ENCODE measurements at regions not wholly inside any gene's neighbourhood (a gene's known extent, or its start where the extent isn't known, plus 50 kb on each side); places are given as distances from the start of the nearest gene placed in this dataset.
A peak's percentile ranks its signal among the peaks of the same experiment; 100 is the strongest.

DNA sequence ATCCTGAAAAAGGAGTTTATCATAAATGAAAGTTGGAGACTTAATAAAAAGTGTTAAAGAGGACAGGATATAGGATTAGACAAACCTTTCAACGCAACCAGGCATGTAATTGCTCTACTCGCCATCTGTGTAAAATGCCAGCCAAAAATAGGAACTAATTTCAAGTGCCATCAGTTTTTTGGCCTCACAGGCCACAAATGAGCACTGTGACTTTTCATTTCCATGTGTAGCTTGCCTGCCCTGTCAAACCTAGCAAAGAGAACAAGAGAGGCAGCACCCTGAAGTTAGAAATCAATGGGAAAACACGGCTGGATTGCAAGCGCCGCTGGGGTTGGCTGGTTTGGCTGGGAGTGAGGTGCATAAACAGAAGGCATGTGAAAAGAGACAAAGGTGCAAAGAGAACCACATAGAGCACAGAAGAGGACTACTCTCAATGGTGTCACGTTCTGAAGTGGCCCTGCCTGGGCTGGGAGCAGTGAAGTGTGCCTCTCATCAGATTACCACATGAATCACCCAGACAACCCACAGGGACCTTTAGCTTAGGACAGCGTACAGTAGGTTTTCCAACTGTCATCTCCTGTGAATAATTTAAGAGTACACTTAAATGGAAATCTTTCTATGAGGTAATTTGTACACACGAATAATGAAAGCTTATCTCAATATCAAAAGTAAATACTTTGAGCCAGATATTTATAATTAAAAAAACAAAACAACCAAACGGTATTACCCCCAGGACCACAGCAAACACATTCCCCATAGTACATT, 78.0 kb upstream of the NHSL1 start:
- DNase-seq (ENCODE audit: low read depth in 2 of 2): no peak

DNA sequence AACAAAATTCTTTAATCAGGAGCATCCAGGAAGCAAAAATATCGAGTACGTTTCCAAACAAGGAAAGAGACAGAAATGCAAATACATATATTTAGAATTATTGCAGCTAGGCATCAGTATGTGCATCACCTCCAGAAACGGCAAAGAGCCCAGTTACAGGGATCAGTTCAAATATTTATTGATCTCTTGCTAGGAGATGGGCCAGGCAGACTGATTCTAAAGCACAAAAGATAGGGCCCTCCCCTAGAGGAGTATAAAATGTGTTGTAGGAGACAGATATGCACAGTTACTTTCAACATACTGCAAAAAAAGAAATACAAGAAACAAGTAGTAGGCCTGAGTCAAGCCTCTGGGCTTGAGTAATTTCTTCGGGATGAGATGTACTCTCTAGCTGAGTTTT, 80.7 kb upstream of the NHSL1 start:
- no peak for DNase-seq (ENCODE audit: low read depth in 2 of 2)

DNA sequence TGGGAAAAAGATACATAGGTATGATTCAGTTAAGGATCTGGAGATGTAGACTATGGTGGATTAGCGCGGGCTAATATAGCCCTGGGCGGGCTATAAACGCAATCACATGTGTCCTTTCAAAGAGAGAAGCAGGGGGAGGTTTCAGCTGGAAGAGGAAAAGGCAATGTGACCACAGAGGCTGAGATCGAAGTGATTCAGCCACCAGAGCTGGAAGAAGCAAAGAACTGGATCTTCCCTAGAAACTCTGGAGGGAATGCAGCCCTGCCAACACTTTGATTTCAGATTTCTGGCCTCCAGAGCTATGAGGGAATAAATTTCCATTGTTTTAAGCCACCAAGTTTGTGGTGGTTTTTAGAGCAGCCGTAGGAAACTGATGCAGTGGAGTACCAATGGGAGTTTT, 81.5 kb upstream of the NHSL1 start:
- DNase-seq (ENCODE audit: low read depth in 2 of 2): no peak

DNA sequence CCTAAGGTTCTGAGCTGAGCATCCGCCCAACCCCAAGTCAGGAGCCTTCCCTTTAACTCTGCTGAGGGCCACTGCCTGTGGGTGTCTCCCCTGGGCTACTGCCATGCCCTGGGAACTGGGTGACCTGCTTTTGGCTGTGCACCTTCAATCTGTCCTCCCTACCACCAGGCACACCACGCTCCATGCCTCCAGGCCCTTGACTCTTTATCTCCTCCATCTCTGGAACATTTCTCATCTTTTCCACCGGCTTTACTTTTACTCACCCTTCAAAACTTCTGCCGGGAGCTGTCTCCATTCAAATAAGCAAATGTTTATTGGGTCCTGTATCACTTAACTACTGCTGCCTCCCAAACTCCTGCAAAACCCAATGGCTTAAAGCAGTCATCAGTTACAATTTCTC, 83.3 kb upstream of the NHSL1 start:
- no peak for DNase-seq (ENCODE audit: low read depth in 2 of 2)

DNA sequence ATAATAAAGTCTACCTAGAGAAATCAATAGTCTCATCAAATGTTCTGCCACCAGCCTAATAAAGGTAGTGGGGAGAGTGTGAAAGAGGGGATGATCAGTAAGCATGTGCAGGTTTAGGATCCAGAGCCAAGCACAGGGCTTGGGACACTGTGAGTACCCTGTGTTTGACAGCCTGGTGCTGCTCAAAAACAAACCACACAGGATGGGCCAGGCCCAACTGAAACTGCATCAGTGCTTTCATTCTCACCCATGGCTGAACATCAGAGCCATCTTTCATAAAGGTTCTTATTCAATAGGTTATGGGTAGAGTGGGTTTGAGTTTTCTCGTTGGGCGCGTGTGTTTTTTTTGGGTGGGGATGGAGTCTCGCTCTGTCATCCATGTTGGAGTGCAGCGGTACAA, 87.3 kb upstream of the NHSL1 start:
- no peak for DNase-seq (ENCODE audit: low read depth in 2 of 2)

DNA sequence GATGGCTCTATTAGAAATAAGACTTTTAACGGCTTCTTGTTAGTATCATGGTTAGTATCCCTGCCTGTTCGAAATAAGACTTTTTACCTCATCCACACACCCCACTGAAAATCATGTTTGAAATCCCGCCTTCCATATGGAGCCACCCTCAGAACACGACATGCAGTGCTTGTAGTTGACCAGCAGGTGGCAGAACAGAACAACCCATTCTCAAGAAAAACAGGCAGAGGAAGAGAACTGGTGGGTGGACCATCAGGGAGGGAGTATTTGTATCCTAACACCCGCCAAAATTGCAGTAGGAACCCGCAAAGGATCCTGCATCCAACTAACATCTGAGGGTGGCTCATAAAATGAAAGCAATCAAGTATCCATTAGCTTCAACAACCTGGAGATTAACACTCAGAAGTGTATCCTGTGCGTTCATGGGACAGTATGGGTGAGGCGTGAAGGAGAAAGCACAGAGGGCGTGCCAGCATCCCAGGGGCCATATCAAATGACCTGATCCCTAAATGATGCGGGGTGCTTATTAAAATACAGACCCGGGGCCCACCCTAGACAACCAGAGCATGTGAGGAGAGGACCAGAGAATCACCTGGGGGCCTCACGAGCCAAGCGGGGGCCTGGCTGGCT, 89.6 kb upstream of the NHSL1 start:
- DNase-seq (ENCODE audit: low read depth in 2 of 2): peak in 1 of 2 donors; percentile 44

DNA sequence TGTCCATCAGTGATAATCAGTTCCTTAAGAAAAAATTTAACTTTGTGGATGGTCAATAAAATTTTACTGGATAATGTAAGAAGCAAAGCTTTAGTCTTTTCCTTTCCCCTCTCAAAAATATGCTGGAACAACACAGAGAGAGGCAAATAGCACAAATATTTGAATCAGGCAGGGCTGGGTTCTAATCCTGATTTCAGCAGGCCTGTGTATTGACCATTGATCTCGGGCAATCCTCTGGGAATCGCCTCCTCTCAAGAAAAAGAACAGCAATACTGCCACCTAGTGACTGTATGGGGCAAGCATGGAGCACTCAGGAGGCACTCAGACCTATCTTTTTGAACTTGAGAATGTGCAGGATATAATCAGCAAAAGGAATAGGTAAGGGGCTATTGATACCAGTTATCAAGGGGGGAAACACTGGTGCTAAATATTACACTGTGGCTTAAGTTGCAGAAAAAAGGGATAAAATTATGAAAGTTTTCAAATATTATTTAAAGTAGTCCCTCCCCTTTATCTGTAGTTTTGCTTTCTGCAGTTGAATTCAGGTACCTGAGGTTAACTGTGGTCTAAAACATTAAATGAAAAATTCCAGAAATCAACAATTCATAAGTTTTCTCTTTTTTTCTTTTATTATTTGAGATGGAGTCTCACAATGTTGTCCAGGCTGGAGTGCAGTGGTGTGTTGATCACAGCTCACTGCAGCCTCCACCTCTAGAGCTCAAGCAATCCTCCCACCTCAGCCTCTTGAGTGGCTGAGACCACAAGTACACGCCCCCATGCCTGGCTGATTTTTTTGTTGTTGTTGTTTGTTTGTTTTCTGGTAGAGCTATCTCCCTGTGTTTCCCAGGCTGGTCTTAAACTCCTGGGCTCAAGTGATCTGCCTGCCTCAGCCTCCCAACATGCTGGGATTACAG, 91.8 kb upstream of the NHSL1 start:
- peak in 1 of 2 donors; percentile 12 for DNase-seq (ENCODE audit: low read depth in 2 of 2)

DNA sequence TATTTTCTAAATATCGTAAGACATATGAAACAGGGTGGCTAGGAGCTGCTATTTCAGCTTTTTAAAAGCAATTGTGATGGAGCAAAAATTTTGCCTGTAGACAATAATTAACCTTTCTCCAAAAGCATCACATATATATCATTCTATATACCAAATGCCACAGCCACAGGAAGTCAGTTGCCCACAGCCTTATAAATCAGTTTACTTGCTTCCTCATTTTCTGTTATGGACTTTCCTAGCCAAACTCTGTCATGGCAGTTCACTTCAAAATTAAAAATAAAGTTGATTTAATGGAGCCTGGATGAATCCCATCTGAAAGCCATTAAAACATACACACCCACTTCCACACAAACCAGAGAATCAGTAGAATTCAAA, 93.4 kb upstream of the NHSL1 start:
- DNase-seq (ENCODE audit: low read depth in 2 of 2): no peak

DNA sequence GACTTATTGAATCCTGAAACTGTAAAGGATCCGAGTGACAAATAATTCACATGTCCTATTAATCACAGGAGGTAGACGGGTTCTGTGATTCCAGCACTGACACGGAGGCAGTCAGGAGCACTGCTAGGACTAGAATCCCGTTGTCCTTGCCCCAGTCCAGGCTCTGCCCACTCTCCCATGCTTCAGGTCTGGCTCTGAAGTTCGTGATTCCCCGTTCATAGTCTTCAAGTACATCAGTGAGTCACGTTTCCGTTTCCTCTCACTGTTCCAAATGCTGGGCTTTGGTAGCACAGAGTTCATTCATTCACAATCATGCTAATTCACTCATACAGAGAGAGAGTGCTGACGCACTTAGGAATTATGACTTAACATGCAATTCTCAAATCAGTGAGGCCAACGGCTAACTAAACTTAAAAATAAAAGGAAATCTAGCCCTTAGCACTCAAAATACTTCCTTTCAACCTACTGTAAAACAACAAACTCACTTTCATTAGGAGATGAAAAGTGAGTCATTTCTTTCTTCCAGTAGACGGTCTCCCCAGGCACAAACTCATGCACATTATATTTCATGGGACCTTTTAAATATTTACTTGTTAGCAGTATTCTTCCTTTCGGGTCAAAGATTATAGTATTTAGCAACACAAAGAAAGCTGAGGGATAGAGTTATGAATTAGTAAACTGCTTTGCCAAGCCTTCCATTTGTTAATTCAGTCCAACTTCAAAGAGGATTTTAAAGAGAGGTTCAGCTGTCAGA, 94.0 kb upstream of the NHSL1 start:
- peak in 1 of 2 donors; percentile 7 for DNase-seq (ENCODE audit: low read depth in 2 of 2)

DNA sequence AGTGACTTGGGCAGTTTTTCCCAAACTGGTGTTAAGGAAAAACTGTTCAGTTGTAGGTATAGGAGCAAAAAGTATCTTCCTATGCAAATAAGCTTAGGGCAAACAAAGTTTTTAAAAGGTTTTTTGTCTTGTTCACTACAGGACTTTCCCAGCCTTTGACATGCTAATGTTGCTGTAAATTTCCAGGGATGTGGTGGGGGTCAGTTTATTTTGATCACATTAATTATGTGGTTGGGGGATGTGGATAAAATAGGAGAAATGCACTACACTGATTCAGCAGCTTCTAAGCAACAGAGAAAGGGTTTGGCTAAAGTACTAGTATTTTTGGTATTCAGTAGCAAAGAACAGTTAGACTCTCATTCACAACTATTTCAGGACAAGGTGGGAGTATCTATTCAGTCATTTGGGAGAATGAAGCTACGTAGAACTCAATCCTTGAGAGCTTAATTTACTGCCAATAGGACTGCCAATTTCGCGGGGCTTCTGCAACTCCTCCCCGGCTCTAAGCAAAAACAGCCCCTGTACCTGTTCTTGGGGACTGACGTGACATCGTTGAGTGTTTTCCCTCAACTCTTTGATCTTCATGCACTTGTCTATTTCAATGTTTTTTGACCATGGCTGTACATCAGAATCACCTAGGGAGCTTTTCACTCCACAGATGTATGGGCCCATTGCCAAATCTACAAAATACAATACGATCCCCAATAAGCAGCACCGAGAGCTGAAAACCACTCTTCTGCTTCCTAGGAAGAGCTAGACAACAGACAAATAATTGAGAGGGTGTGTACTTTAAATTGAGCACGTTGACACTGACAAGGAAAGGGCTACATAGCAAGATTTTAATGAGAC, 94.8 kb upstream of the NHSL1 start:
- no peak for DNase-seq (ENCODE audit: low read depth in 2 of 2)

DNA sequence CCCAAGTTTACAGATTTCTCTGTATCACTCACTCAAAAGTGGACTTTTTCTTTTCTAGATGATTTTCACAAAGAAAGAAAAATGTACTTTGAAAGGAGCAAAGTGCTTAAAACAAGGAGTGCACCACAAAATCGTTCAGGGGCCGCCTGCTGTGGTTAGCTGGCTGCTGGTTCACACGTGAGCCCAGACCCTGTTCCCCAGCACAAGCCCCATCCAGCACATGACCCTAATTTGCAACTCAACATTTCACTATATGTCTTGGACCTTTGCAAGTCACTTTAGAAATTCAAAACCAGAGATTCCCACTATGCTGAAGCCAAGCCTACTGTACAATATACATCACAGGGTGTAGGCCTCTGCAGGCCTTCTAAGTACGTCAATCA, 95.5 kb upstream of the NHSL1 start:
- DNase-seq (ENCODE audit: low read depth in 2 of 2): no peak

DNA sequence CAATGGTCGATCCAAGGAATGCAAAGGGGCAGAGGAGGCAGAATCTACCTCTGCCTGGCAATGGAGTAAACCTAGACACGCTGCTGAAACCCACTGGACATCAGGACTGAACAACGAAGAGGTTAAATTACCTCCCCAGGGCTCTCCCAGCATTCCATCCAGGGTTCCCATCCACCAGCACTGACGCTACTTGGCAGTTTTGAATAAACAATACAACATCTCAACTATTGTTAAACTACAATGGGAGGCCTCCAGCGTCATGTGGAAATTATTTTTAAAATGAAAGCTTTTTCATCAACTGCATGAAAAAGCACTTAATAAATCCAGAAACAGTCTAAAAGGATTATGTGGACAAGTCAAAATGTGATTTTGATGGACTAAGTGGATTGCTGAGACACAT, 96.8 kb upstream of the NHSL1 start:
- no peak for DNase-seq (ENCODE audit: low read depth in 2 of 2)

DNA sequence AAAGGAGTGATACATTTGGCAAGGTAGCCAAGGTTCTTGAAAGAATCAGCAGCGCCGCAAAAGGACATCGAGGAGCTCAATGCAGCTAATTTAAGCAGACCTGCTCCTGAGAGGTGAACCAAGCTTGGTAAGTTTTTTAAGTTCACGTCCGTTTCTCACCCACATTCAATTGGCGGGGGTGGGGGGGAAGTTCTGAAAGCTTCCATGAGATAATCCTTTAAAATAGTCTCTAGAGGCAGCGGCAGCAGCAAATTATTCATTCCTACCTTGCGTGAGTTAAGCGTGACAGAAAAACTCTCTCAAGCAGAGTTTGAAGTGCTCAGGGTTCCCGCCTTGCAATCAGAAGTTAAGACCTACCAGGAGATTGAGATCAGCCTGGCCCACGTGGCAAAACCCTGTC, 97.3 kb upstream of the NHSL1 start:
- DNase-seq (ENCODE audit: low read depth in 2 of 2): no peak

DNA sequence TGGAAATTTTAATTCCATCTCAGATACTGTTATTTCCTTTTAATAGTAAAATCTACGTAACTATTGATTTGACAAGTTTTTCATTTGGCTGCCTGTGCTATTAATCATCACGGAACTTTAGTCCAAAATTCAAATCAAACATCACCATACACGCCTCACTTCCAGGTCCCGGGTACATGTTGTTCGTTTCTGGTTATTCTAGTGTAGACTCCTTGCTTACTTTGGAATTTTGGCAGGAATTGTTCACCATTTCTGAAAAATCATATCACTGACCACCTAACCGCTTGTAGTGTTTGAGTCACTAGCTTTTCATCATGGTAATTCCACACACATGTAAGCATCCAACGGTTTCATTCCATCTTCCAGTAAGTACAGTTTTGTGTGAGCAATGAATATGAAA, 98.0 kb upstream of the NHSL1 start:
- no peak for DNase-seq (ENCODE audit: low read depth in 2 of 2)

DNA sequence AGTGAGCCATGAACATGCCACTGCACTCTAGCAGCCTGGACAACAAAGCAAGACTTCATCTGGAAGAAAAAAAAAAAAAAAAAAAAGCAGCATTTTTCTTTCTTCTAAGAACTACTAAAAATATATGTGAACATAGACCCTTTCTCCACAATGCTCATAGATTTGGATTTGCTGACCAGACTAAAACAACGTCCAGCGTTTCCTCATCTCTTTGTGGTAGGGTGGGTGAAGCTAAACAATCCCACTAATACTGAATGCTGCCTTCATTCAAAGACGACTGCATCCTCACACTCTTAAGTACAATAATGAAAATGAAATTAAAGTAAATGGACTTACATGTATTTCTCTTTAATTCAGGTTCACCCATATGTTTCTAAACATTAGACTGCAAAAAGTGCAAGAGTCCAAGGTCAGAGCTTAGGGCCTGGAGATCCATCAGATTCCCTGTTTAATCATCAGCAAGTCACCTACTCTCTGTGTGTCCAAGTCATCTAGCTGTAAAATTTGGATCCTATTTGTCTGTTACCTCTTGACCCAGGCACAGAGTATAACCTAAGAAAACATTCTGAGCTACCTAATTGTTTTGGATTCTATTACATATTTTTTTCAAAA, 99.4 kb upstream of the NHSL1 start:
- no peak for DNase-seq (ENCODE audit: low read depth in 2 of 2)

DNA sequence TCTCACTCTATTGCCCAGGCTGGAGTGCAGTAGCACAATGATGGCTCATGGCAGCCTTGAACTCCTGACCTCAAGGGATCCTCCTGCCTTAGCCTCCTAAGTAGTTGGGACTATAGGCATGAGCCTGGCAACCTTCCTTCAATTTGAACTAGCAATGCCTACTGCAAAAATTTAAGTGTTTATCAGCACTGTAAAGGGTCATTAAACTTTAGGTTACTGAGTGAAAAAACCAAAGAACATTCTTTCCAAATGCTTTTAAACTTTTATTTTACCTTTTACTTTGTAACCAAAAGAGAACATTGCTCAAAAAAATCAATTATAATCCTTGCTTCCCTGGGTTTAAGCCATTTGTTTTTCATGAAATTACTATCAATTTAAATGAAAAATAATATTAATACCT, 101.0 kb upstream of the NHSL1 start:
- no peak for DNase-seq (ENCODE audit: low read depth in 2 of 2)

DNA sequence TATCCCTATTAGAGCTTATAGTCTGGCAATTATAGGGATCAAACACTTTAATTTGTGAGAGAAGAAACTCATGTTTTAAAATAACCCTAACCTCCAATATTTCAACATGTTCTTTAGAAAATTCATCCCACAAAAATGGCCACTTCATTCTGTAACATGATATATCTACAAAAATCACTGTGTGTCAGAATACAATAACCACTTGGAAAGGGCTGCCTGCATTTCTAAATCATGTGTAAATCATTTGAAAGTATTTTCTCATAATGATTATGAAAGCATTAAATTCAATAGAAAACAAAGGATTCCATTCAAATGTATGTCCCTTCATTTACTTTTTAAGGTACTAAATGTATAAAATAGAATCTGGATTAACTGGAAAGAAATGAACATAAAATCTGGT, 101.4 kb upstream of the NHSL1 start:
- DNase-seq (ENCODE audit: low read depth in 2 of 2): no peak

DNA sequence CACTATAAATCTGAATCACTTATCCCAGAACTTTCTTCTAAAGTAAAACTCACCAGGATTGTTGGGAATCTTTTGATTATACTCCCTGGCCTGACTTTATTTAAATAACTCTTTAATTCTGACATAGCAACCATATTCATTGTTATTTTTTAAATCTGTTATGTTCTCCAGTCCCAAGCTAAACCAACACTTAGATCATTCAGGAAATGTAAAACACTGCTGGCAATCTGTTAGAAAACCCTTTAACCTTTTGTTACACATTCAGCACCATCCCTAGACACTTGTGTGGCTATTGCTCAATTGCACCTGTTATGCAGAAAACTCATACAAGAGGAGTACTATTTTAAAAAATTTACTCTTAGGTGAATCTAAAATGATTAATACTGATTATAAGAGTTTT, 101.8 kb upstream of the NHSL1 start:
- no peak for DNase-seq (ENCODE audit: low read depth in 2 of 2)

DNA sequence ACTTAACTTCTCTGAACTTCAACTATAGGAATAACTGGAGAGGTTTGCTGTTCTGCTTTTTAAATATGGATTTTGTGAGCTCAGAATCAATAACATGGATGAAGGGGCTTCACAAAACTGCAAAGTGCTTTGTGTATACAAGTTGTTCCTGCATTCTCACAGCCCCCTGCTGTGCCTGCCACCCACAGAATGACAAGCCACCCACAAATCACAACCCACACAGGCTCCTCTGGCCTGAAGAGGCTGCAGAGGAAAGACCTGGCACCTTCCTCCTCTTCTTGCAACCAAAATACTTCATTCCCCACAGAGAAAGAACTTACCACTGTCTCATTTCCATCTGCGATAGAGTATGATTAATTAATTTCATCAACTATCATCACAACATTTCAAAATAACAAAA, 106.7 kb upstream of the NHSL1 start:
- DNase-seq (ENCODE audit: low read depth in 2 of 2): no peak

Data from stimulated activated CD4-positive, alpha-beta T cell treated with anti-CD3 and anti-CD28 coated beads, Interleukin-1b, Interleukin-23, amount 100 ng/mL, for 4 hours (primary cell).